WTC11 (cell line): ENCODE measurements at regions not wholly inside any gene's neighbourhood (a gene's known extent, or its start where the extent isn't known, plus 50 kb on each side); places are given as distances from the start of the nearest gene placed in this dataset.
"Not testable (repeated sequence)": the region's sequence is repeated elsewhere in the genome, so short reads cannot be mapped to it uniquely, and the experiment has no call there.

Experiments
- CTCF ChIP-seq: fragments of 200-600 bp; IDR thresholded peaks from 2 replicates; pipeline ENCODE4 v1.8.0; 2022; ENCODE audit warnings: antibody characterized with exemption
- ETV6 ChIP-seq: sonication (generic); formaldehyde crosslinking; IDR thresholded peaks from 2 replicates; pipeline ENCODE4 v1.8.1; 2022; ENCODE audit warnings: mild to moderate bottlenecking, missing genetic modification reagents
- JUN ChIP-seq: sonication (generic); formaldehyde crosslinking; IDR thresholded peaks from 2 replicates; pipeline ENCODE4 v1.8.0; 2023; ENCODE audit warnings: mild to moderate bottlenecking, missing genetic modification reagents
- KAT7 ChIP-seq: sonication (generic); formaldehyde crosslinking; IDR thresholded peaks from 2 replicates; pipeline ENCODE4 v1.8.1; 2023; ENCODE audit warnings: missing genetic modification reagents, mild to moderate bottlenecking, borderline replicate concordance
- MAX ChIP-seq: sonication (generic); formaldehyde crosslinking; IDR thresholded peaks from 2 replicates; pipeline ENCODE4 v1.8.0; 2022; ENCODE audit warnings: mild to moderate bottlenecking, missing genetic modification reagents
- NR1H2 ChIP-seq: sonication (generic); formaldehyde crosslinking; IDR thresholded peaks from 2 replicates; pipeline ENCODE4 v1.9.0; 2021; ENCODE audit warnings: mild to moderate bottlenecking, moderate library complexity, missing genetic modification reagents
- ZNF121 ChIP-seq: sonication (generic); formaldehyde crosslinking; IDR thresholded peaks from 2 replicates; pipeline ENCODE4 v1.8.0; 2023; ENCODE audit warnings: missing genetic modification reagents
- TF ChIP-seq, protein P1 (sequence below): sonication (generic); formaldehyde crosslinking; conservative IDR thresholded peaks from 2 replicates; pipeline ENCODE4 v1.8.1; 2023; ENCODE audit warnings: mild to moderate bottlenecking, low read depth, missing genetic modification reagents, moderate library complexity
- TF ChIP-seq, protein P2 (sequence below): sonication (generic); formaldehyde crosslinking; IDR thresholded peaks from 2 replicates; pipeline ENCODE4 v1.8.1; 2023; ENCODE audit warnings: mild to moderate bottlenecking, missing genetic modification reagents, borderline replicate concordance

GRCh38 chr1:223897097-223897496 lies 51.4 kb upstream of the TP53BP2 start:
- TF ChIP-seq CTCF; JUN (CRISPR knock-in tag); MAX (CRISPR knock-in tag); KAT7 (CRISPR knock-in tag); ZNF121 (CRISPR knock-in tag); NR1H2 (CRISPR knock-in tag); ETV6 (CRISPR knock-in tag): not testable (repeated sequence)
- TF ChIP-seq, protein P1, sequence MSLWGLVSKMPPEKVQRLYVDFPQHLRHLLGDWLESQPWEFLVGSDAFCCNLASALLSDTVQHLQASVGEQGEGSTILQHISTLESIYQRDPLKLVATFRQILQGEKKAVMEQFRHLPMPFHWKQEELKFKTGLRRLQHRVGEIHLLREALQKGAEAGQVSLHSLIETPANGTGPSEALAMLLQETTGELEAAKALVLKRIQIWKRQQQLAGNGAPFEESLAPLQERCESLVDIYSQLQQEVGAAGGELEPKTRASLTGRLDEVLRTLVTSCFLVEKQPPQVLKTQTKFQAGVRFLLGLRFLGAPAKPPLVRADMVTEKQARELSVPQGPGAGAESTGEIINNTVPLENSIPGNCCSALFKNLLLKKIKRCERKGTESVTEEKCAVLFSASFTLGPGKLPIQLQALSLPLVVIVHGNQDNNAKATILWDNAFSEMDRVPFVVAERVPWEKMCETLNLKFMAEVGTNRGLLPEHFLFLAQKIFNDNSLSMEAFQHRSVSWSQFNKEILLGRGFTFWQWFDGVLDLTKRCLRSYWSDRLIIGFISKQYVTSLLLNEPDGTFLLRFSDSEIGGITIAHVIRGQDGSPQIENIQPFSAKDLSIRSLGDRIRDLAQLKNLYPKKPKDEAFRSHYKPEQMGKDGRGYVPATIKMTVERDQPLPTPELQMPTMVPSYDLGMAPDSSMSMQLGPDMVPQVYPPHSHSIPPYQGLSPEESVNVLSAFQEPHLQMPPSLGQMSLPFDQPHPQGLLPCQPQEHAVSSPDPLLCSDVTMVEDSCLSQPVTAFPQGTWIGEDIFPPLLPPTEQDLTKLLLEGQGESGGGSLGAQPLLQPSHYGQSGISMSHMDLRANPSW (CRISPR knock-in tag): not testable (repeated sequence)
- TF ChIP-seq, protein P2, sequence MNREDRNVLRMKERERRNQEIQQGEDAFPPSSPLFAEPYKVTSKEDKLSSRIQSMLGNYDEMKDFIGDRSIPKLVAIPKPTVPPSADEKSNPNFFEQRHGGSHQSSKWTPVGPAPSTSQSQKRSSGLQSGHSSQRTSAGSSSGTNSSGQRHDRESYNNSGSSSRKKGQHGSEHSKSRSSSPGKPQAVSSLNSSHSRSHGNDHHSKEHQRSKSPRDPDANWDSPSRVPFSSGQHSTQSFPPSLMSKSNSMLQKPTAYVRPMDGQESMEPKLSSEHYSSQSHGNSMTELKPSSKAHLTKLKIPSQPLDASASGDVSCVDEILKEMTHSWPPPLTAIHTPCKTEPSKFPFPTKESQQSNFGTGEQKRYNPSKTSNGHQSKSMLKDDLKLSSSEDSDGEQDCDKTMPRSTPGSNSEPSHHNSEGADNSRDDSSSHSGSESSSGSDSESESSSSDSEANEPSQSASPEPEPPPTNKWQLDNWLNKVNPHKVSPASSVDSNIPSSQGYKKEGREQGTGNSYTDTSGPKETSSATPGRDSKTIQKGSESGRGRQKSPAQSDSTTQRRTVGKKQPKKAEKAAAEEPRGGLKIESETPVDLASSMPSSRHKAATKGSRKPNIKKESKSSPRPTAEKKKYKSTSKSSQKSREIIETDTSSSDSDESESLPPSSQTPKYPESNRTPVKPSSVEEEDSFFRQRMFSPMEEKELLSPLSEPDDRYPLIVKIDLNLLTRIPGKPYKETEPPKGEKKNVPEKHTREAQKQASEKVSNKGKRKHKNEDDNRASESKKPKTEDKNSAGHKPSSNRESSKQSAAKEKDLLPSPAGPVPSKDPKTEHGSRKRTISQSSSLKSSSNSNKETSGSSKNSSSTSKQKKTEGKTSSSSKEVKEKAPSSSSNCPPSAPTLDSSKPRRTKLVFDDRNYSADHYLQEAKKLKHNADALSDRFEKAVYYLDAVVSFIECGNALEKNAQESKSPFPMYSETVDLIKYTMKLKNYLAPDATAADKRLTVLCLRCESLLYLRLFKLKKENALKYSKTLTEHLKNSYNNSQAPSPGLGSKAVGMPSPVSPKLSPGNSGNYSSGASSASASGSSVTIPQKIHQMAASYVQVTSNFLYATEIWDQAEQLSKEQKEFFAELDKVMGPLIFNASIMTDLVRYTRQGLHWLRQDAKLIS (CRISPR knock-in tag): not testable (repeated sequence)
